ENCODE measurements at regions not wholly inside any gene's neighbourhood (a gene's known extent, or its start where the extent isn't known, plus 50 kb on each side); places are given as distances from the start of the nearest gene placed in this dataset.

DNA sequence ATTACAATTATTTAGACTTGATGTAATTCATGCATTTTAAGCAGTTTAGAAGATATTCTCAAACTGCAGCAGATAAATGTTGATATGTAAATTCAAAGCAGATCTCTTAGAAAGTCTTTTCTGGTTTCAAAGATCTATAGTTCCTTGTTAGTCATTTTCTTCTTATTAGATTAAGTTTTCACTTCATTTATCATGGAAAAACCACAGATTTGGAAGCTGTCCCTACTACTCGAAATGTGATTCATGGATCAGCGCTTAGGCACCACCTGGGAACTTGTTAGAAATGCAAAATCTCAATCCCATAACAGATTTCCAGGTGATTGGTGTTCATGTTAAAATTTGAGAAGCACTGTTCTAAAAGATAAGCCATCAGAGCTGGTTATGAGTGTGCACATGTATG is 92.8 kb upstream of the CDH2 start:
- DNase-seq, result no peak
- no peak overlapping the region for H2AK5ac ChIP-seq (ENCODE audit: low read length)

GRCh38 chr18:28267878-28268625 is 91.1 kb upstream of the CDH2 start:
- no peak overlapping the region for H2BK120ac ChIP-seq (ENCODE audit: insufficient read depth, low read length, poor library complexity)
- no CpG with 5 or more reads among the region's 4 CpGs for whole genome bisulfite sequencing (ENCODE audit: extremely low coverage, insufficient coverage, insufficient read length)

More for the DNA sequence above, 92.8 kb upstream of the CDH2 start:
- H3K27me3 ChIP-seq (ENCODE audit: insufficient read depth, low read length), result no peaks in the 10 kb centered on the region
- no CpG with 5 or more reads among the region's 2 CpGs for WGBS (ENCODE audit: extremely low coverage, insufficient coverage, insufficient read length)
- H2BK12ac ChIP-seq (ENCODE audit: low read length), result no peak overlapping the region
- no peak overlapping the region for H3K23ac ChIP-seq (ENCODE audit: low read length)
- no peak overlapping the region for H4K8ac ChIP-seq (ENCODE audit: low read depth, low read length)
- H2BK5ac ChIP-seq (ENCODE audit: low read depth, low read length, poor library complexity), result no peak overlapping the region
- no peaks in the 10 kb centered on the region for H3K79me1 ChIP-seq (ENCODE audit: low read length)
- no peak overlapping the region for H2AFZ ChIP-seq (ENCODE audit: insufficient read depth, low read length, poor library complexity)
- H3K14ac ChIP-seq (ENCODE audit: low read length), result no peak overlapping the region
- H3K4me1 ChIP-seq (ENCODE audit: control insufficient read depth in 1 of 2, insufficient read depth in 2 of 2, low read length in 2 of 2), result no peaks in the 10 kb centered on the region
- H4K12ac ChIP-seq (ENCODE audit: low read depth, low read length), result no peak overlapping the region
- no peaks in the 10 kb centered on the region for H3K79me2 ChIP-seq (ENCODE audit: control insufficient read depth, insufficient read depth, low read length, poor library complexity)
- no peak overlapping the region for H3K27ac ChIP-seq (ENCODE audit: low read depth, low read length)
- no peak overlapping the region for H3K4ac ChIP-seq (ENCODE audit: low read depth, low read length)
- H3K9ac ChIP-seq (ENCODE audit: low read length), result no peak overlapping the region
- no peak overlapping the region for H3K4me2 ChIP-seq (ENCODE audit: low read length)
- H3K4me3 ChIP-seq (ENCODE audit: low read depth, low read length), result no peak overlapping the region
- no peak overlapping the region for H2BK120ac ChIP-seq (ENCODE audit: insufficient read depth, low read length, poor library complexity)
- H3K36me3 ChIP-seq (ENCODE audit: control insufficient read depth in 1 of 2, insufficient read depth in 2 of 2, low read length in 2 of 2), result no peaks in the 10 kb centered on the region
- no peak overlapping the region for H3K18ac ChIP-seq (ENCODE audit: low read length)
- H4K91ac ChIP-seq (ENCODE audit: low read depth, low read length), result no peak overlapping the region
- no peaks in the 10 kb centered on the region for H3K9me3 ChIP-seq (ENCODE audit: insufficient read depth, low read depth, low read length)

DNA sequence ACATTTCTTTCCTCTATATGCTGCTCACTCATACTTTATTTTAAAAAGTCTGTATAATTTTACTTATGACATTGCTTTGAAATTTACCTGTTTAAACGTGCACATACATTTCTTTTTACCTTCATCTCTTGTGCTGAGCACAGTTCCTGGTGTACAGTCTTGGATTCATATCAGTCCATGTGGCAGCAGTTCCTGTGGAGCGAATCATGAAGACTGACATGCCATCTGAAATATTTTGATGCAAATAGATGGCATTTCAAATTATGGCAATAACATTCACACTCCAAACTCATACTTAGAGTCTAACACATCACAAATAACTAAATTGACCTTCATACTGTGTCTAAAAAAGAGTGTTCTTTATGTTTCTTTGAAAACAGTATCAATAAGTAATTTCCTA is 90.3 kb upstream of the CDH2 start:
- H3K27me3 ChIP-seq (ENCODE audit: insufficient read depth, low read length), result no peaks in the 10 kb centered on the region
- no peak overlapping the region for H2BK120ac ChIP-seq (ENCODE audit: insufficient read depth, low read length, poor library complexity)
- no peak overlapping the region for H2BK5ac ChIP-seq (ENCODE audit: low read depth, low read length, poor library complexity)
- no peak for DNase-seq
- H3K4me3 ChIP-seq (ENCODE audit: low read depth, low read length), result no peak overlapping the region
- H2AFZ ChIP-seq (ENCODE audit: insufficient read depth, low read length, poor library complexity), result no peak overlapping the region
- no peak overlapping the region for H2AK5ac ChIP-seq (ENCODE audit: low read length)
- no peak overlapping the region for H3K9ac ChIP-seq (ENCODE audit: low read length)
- no peak overlapping the region for H3K4me2 ChIP-seq (ENCODE audit: low read length)
- H4K8ac ChIP-seq (ENCODE audit: low read depth, low read length), result no peak overlapping the region
- no peaks in the 10 kb centered on the region for H3K9me3 ChIP-seq (ENCODE audit: insufficient read depth, low read depth, low read length)
- H3K18ac ChIP-seq (ENCODE audit: low read length), result no peak overlapping the region
- no CpG with 5 or more reads among the region's 2 CpGs for WGBS (ENCODE audit: extremely low coverage, insufficient coverage, insufficient read length)
- H3K79me1 ChIP-seq (ENCODE audit: low read length), result no peaks in the 10 kb centered on the region
- no peak overlapping the region for H3K14ac ChIP-seq (ENCODE audit: low read length)
- H3K4ac ChIP-seq (ENCODE audit: low read depth, low read length), result no peak overlapping the region
- no peaks in the 10 kb centered on the region for H3K79me2 ChIP-seq (ENCODE audit: control insufficient read depth, insufficient read depth, low read length, poor library complexity)
- H4K12ac ChIP-seq (ENCODE audit: low read depth, low read length), result no peak overlapping the region
- H2BK12ac ChIP-seq (ENCODE audit: low read length), result no peak overlapping the region
- no peak overlapping the region for H3K23ac ChIP-seq (ENCODE audit: low read length)
- no peak overlapping the region for H3K27ac ChIP-seq (ENCODE audit: low read depth, low read length)
- no peaks in the 10 kb centered on the region for H3K36me3 ChIP-seq (ENCODE audit: control insufficient read depth in 1 of 2, insufficient read depth in 2 of 2, low read length in 2 of 2)
- H4K91ac ChIP-seq (ENCODE audit: low read depth, low read length), result no peak overlapping the region
- H3K4me1 ChIP-seq (ENCODE audit: control insufficient read depth in 1 of 2, insufficient read depth in 2 of 2, low read length in 2 of 2), result no peaks in the 10 kb centered on the region

More at GRCh38 chr18:28267878-28268625, 91.1 kb upstream of the CDH2 start:
- no peak overlapping the region for H4K8ac ChIP-seq (ENCODE audit: low read depth, low read length)
- H2AFZ ChIP-seq (ENCODE audit: insufficient read depth, low read length, poor library complexity), result no peak overlapping the region
- DNase-seq, result no peak
- no peak overlapping the region for H4K12ac ChIP-seq (ENCODE audit: low read depth, low read length)
- H2BK12ac ChIP-seq (ENCODE audit: low read length), result no peak overlapping the region
- H3K4me3 ChIP-seq (ENCODE audit: low read depth, low read length), result no peak overlapping the region
- no peak overlapping the region for H3K18ac ChIP-seq (ENCODE audit: low read length)
- no peak overlapping the region for H3K23ac ChIP-seq (ENCODE audit: low read length)
- H3K27ac ChIP-seq (ENCODE audit: low read depth, low read length), result no peak overlapping the region
- H3K9me3 ChIP-seq (ENCODE audit: insufficient read depth, low read depth, low read length), result no peaks in the 10 kb centered on the region
- no peak overlapping the region for H3K4me2 ChIP-seq (ENCODE audit: low read length)
- no peak overlapping the region for H3K9ac ChIP-seq (ENCODE audit: low read length)
- H2AK5ac ChIP-seq (ENCODE audit: low read length), result no peak overlapping the region
- H3K4me1 ChIP-seq (ENCODE audit: control insufficient read depth in 1 of 2, insufficient read depth in 2 of 2, low read length in 2 of 2), result no peaks in the 10 kb centered on the region
- H3K79me1 ChIP-seq (ENCODE audit: low read length), result no peaks in the 10 kb centered on the region
- no peaks in the 10 kb centered on the region for H3K79me2 ChIP-seq (ENCODE audit: control insufficient read depth, insufficient read depth, low read length, poor library complexity)
- no peaks in the 10 kb centered on the region for H3K36me3 ChIP-seq (ENCODE audit: control insufficient read depth in 1 of 2, insufficient read depth in 2 of 2, low read length in 2 of 2)
- H4K91ac ChIP-seq (ENCODE audit: low read depth, low read length), result no peak overlapping the region
- H2BK5ac ChIP-seq (ENCODE audit: low read depth, low read length, poor library complexity), result no peak overlapping the region
- H3K14ac ChIP-seq (ENCODE audit: low read length), result no peak overlapping the region
- no peaks in the 10 kb centered on the region for H3K27me3 ChIP-seq (ENCODE audit: insufficient read depth, low read length)
- H3K4ac ChIP-seq (ENCODE audit: low read depth, low read length), result no peak overlapping the region

GRCh38 chr18:28256166-28256565 is 79.2 kb upstream of the CDH2 start:
- Histone ChIP-seq H3K18ac (ENCODE audit: low read length) (no peak overlapping the region), H3K36me3 (ENCODE audit: control insufficient read depth in 1 of 2, insufficient read depth in 2 of 2, low read length in 2 of 2) (no peaks in the 10 kb centered on the region), H2BK12ac (ENCODE audit: low read length) (no peak overlapping the region), H2AK5ac (ENCODE audit: low read length) (no peak overlapping the region), H3K23ac (ENCODE audit: low read length) (no peak overlapping the region), H3K14ac (ENCODE audit: low read length) (no peak overlapping the region), H4K8ac (ENCODE audit: low read depth, low read length) (no peak overlapping the region), H3K4me1 (ENCODE audit: control insufficient read depth in 1 of 2, insufficient read depth in 2 of 2, low read length in 2 of 2) (no peaks in the 10 kb centered on the region), H3K79me1 (ENCODE audit: low read length) (no peaks in the 10 kb centered on the region), H2BK120ac (ENCODE audit: insufficient read depth, low read length, poor library complexity) (no peak overlapping the region), H3K9ac (ENCODE audit: low read length) (no peak overlapping the region), H3K4ac (ENCODE audit: low read depth, low read length) (no peak overlapping the region), H3K9me3 (ENCODE audit: insufficient read depth, low read depth, low read length) (no peaks in the 10 kb centered on the region), H4K91ac (ENCODE audit: low read depth, low read length) (no peak overlapping the region), H3K4me2 (ENCODE audit: low read length) (no peak overlapping the region), H3K27me3 (ENCODE audit: insufficient read depth, low read length) (no peaks in the 10 kb centered on the region), H3K4me3 (ENCODE audit: low read depth, low read length) (no peak overlapping the region), H3K79me2 (ENCODE audit: control insufficient read depth, insufficient read depth, low read length, poor library complexity) (no peaks in the 10 kb centered on the region), H2AFZ (ENCODE audit: insufficient read depth, low read length, poor library complexity) (no peak overlapping the region), H3K27ac (ENCODE audit: low read depth, low read length) (no peak overlapping the region), H2BK5ac (ENCODE audit: low read depth, low read length, poor library complexity) (no peak overlapping the region), H4K12ac (ENCODE audit: low read depth, low read length) (no peak overlapping the region)
- DNase-seq, result peak in 1 of 2 donors; percentile 37
- 100% methylated on average over 1 of the region's 2 CpGs for WGBS (ENCODE audit: extremely low coverage, insufficient coverage, insufficient read length)
